ENCODE measurements at regions not wholly inside any gene's neighbourhood (a gene's known extent, or its start where the extent isn't known, plus 50 kb on each side); places are given as distances from the start of the nearest gene placed in this dataset.

- no peak overlapping the region for H3K4me3 ChIP-seq (ENCODE audit: low read depth, low read length)
- H3K9me3 ChIP-seq (ENCODE audit: severe bottlenecking) = no peaks in the 10 kb centered on the region
- no peak for DNase-seq
- TF ChIP-seq, protein P1, sequence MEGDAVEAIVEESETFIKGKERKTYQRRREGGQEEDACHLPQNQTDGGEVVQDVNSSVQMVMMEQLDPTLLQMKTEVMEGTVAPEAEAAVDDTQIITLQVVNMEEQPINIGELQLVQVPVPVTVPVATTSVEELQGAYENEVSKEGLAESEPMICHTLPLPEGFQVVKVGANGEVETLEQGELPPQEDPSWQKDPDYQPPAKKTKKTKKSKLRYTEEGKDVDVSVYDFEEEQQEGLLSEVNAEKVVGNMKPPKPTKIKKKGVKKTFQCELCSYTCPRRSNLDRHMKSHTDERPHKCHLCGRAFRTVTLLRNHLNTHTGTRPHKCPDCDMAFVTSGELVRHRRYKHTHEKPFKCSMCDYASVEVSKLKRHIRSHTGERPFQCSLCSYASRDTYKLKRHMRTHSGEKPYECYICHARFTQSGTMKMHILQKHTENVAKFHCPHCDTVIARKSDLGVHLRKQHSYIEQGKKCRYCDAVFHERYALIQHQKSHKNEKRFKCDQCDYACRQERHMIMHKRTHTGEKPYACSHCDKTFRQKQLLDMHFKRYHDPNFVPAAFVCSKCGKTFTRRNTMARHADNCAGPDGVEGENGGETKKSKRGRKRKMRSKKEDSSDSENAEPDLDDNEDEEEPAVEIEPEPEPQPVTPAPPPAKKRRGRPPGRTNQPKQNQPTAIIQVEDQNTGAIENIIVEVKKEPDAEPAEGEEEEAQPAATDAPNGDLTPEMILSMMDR (IDR thresholded peaks at IDR 0.05; ENCODE audit: low read depth, low read length) = no peak
- H3K27ac ChIP-seq = no peak overlapping the region
- H3K36me3 ChIP-seq = no peaks in the 10 kb centered on the region
- no peaks in the 10 kb centered on the region for H3K27me3 ChIP-seq (ENCODE audit: insufficient read depth, low read depth, severe bottlenecking)
These were observed 144.0 kb upstream of the GPC1 start for GRCh38 chr2:240291337-240292034.

DNA sequence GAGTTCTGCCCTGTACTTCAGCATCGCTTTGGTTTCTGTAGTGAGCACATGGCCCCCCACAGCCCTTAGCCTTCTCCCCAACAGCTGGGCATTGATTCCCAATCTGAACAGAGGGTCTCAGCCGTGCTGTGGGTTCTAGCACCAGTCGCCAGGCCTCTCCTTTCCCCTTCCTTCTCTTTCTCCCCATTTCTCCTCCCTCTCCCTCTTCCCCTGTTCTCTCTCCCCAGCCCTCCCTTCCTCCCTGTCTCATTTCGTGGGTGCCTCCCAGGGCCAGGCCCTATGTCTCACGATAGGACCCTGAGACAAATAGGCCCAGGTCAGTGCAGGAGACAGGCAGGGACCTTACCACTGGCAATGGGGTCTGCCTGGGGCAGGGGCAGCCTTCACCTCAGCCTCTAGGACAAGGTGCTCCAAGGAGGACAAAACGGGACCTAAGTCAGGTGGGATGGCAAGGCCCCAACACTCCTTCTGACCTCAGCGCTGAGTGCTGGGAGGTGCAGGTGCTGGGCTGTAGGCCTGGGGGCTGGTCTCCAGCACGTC lies 143.4 kb upstream of the GPC1 start:
- no peaks in the 10 kb centered on the region for H3K9me3 ChIP-seq (ENCODE audit: severe bottlenecking)
- no peak overlapping the region for H3K4me3 ChIP-seq (ENCODE audit: low read depth, low read length)
- no peak for DNase-seq
- no peak overlapping the region for H3K27ac ChIP-seq
- H3K36me3 ChIP-seq = no peaks in the 10 kb centered on the region
- TF ChIP-seq, protein P1 (IDR thresholded peaks at IDR 0.05; ENCODE audit: low read depth, low read length) = no peak
- H3K27me3 ChIP-seq (ENCODE audit: insufficient read depth, low read depth, severe bottlenecking) = no peaks in the 10 kb centered on the region

DNA sequence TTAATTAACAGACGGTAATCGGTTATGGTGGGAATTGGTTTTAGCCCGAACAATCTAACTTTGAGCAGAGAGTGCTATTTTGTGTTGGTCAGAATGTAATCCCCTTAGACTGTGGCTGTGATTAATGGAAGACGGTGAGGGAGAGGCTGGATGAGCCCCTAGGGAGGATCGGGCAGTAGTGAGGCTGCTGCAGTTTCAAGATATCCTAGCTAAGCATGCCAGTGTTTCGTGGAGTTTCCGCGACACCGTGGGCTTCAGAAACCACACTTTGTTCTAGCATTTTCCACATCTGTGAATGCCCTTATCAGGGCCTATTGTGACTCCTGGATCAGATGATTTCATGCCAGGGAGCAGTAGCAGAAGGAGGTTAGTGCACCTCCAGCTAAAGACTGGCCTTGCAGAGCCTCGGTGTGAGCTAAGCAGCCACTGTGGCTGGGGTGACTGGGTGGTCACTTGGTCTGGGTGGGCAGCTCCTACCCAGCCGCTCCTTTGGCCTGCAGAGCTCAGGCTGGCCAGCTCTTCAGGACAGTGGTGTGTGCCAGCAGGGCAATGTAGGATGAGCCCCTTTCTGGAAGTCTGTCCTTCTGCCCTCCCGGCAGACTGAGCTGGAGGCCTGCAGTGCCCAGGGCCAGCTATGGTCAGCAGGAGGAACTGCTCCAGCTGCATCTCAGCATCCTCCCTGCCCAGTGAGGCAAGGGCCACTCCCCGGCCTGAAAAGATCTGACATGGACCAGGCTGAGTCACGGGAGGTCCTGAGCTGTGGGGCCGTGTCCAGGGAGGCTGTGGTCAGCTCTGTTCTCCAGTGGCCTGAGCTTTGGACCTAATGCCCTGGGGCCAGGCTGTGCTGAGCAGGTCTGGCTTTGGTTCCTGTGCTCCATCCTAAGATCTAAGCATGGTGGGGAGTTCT lies 142.6 kb upstream of the GPC1 start:
- Histone ChIP-seq H3K4me3 (ENCODE audit: low read depth, low read length) (no peak overlapping the region), H3K27me3 (ENCODE audit: insufficient read depth, low read depth, severe bottlenecking) (no peaks in the 10 kb centered on the region), H3K9me3 (ENCODE audit: severe bottlenecking) (no peaks in the 10 kb centered on the region), H3K36me3 (no peaks in the 10 kb centered on the region), H3K27ac (no peak overlapping the region)
- DNase-seq = peak; percentile 35
- TF ChIP-seq, protein P1 (IDR thresholded peaks at IDR 0.05; ENCODE audit: low read depth, low read length) = no peak

DNA sequence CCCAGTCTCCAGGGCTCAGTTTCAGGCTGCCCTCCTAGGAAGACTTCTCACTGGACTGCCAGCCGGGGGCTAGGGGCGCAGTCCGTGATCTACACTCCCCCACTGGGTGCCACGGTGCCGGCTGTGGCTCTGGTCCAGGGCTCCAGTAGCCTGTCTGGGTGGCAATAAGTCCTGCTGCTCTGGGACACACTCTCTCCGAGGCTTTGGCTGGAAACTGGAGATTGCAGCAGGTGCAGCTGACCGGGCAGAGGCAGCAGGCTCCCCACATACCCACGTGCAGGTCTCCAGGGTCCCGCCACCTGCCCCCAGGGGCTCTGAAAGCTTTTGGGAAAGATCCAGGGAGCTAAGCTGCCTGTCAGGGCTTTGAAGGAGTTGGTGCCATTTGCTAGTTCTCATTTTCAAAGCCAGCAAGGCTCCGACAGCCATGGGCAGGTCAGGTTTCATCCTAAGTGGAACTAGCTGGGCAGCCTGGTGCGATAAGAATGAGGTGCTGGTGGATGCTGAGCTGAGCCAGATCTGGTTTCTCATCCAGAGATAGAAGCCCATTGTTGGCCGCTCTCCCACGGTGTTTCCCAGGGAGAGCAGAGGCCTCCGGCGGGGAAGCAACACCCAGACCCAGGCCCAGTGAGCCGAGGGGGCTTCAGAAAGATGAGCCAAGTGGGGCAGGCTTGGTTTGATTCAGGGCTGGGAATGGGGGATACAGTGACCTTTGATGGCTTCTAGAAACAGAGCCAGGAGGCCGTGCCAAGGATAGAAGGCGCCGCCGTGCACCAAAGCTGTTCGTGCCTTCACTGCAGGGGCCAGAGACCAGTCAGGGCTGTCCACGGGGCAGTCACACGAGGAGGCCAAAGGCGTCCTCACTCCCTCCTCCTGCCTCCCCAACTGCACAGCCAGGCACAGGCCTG lies 141.7 kb upstream of the GPC1 start:
- no peak for DNase-seq
- Histone ChIP-seq H3K9me3 (ENCODE audit: severe bottlenecking) (no peaks in the 10 kb centered on the region), H3K27me3 (ENCODE audit: insufficient read depth, low read depth, severe bottlenecking) (no peaks in the 10 kb centered on the region), H3K4me3 (ENCODE audit: low read depth, low read length) (no peak overlapping the region), H3K27ac (no peak overlapping the region), H3K36me3 (no peaks in the 10 kb centered on the region)
- TF ChIP-seq, protein P1 (IDR thresholded peaks at IDR 0.05; ENCODE audit: low read depth, low read length) = no peak

GRCh38 chr2:240294514-240294913 lies 140.9 kb upstream of the GPC1 start:
- no peaks in the 10 kb centered on the region for H3K27me3 ChIP-seq (ENCODE audit: insufficient read depth, low read depth, severe bottlenecking)
- H3K27ac ChIP-seq = no peak overlapping the region
- H3K9me3 ChIP-seq (ENCODE audit: severe bottlenecking) = no peaks in the 10 kb centered on the region
- H3K36me3 ChIP-seq = no peaks in the 10 kb centered on the region
- no peak overlapping the region for H3K4me3 ChIP-seq (ENCODE audit: low read depth, low read length)
- DNase-seq = no peak
- TF ChIP-seq, protein P1 (IDR thresholded peaks at IDR 0.05; ENCODE audit: low read depth, low read length) = no peak
